Spleen (tissue), 11 donors: ENCODE measurements at regions not wholly inside any gene's neighbourhood (a gene's known extent, or its start where the extent isn't known, plus 50 kb on each side); places are given as distances from the start of the nearest gene placed in this dataset.

ENCODE experiments used
- DNase-seq: peaks from one replicate; pipeline ENCODE4 v3.0.0-alpha.2; 2020
- H3K27ac ChIP-seq, 8 donors: fragments of 200-600 bp; sonication (generic) in 7 of 8; 1 replicate in 4 of 8; 2 replicates in 4 of 8; pipeline versions ENCODE4 v1.5.0 to v1.8.0; 2016 to 2021; ENCODE audit warnings: inconsistent platforms in 4 of 8, mild to moderate bottlenecking in 4 of 8, moderate library complexity in 1 of 8
- H3K27me3 ChIP-seq, 7 donors: fragments of 200-600 bp; sonication (generic) in 6 of 7; replicated peaks in 1 of 7; 1 replicate in 4 of 7; 2 replicates in 3 of 7; pipeline versions ENCODE4 v1.5.0 to v1.8.0; 2016 to 2021; ENCODE audit warnings: inconsistent platforms in 3 of 7, mild to moderate bottlenecking in 1 of 7
- H3K36me3 ChIP-seq, 6 donors: fragments of 200-600 bp; sonication (generic) in 5 of 6; 1 replicate in 4 of 6; 2 replicates in 2 of 6; pipeline versions ENCODE4 v1.5.0 to v1.8.0; 2016 to 2021; ENCODE audit warnings: inconsistent platforms in 2 of 6
- H3K4me1 ChIP-seq, 6 donors: fragments of 200-600 bp; sonication (generic) in 5 of 6; 1 replicate in 3 of 6; 2 replicates in 3 of 6; pipeline versions ENCODE4 v1.5.0 to v1.8.0; 2016 to 2021; ENCODE audit warnings: inconsistent platforms in 3 of 6
- H3K4me3 ChIP-seq, 8 donors: fragments of 200-600 bp; sonication (generic) in 7 of 8; 1 replicate in 4 of 8; 2 replicates in 4 of 8; pipeline versions ENCODE4 v1.5.0 to v1.8.0; 2016 to 2021; ENCODE audit warnings: inconsistent platforms in 4 of 8, mild to moderate bottlenecking in 4 of 8, moderate library complexity in 2 of 8
- H3K9me3 ChIP-seq, 8 donors: fragments of 200-600 bp; sonication (generic) in 7 of 8; 1 replicate in 4 of 8; 2 replicates in 4 of 8; pipeline versions ENCODE4 v1.5.0 to v1.8.0; 2016 to 2021; ENCODE audit warnings: inconsistent platforms in 4 of 8
- POLR2A ChIP-seq, 3 donors: fragments of 450-650 bp; IDR thresholded peaks; one replicate each; pipeline ENCODE4 v1.5.1; 2017; ENCODE audit warnings: antibody characterized with exemption in 3 of 3, mild to moderate bottlenecking in 1 of 3
- POLR2AphosphoS5 ChIP-seq, 3 donors: sonication (generic); formaldehyde crosslinking; IDR thresholded peaks; one replicate each; pipeline ENCODE4 v1.5.1; 2017; ENCODE audit warnings: antibody characterized with exemption in 3 of 3
- WGBS, 5 donors: extraction: QIAGEN DNeasy Blood & Tissue Kit in 3 of 5; methylation state at CpG; one replicate each; pipeline versions ENCODE4 v1.1.5 to v1.1.7; 2013 to 2018; 5-methylcytosine and 5-hydroxymethylcytosine counted together
- intact Hi-C: fragments of 100-400 bp; cut with DNase I; formaldehyde crosslinking; loops from one replicate; pipeline ENCODE4 v1.15.0; 2023; ENCODE audit warnings: low total_unique reads
- TF ChIP-seq, protein P1 (sequence below), 11 experiments: fragments of 200-600 bp in 7 of 11; fragments of 450-650 bp in 4 of 11; sonication (generic) in 4 of 11; IDR thresholded peaks in 8 of 11; conservative IDR thresholded peaks in 3 of 11; 1 replicate in 7 of 11; 2 replicates in 4 of 11; pipeline versions ENCODE4 v1.4.0 to v1.8.0; 2016 to 2021; ENCODE audit warnings: antibody characterized with exemption in 11 of 11, inconsistent platforms in 4 of 11, mild to moderate bottlenecking in 1 of 11
- donor health status: healthy with polysubstance abuse.
- donor health status: DM: no; HTN: no; CAD: no; lungs with moderate emphysema.
- donor health status: DM: no; HTN: no; CAD: no.
- donor health status: Bipolar disorder and iron deficiency.
- donor health status: healthy.
- donor health status: DM: no; HTN: no; CAD: no.
- donor health status: DM: yes; HTN: yes; CAD: no.

DNA sequence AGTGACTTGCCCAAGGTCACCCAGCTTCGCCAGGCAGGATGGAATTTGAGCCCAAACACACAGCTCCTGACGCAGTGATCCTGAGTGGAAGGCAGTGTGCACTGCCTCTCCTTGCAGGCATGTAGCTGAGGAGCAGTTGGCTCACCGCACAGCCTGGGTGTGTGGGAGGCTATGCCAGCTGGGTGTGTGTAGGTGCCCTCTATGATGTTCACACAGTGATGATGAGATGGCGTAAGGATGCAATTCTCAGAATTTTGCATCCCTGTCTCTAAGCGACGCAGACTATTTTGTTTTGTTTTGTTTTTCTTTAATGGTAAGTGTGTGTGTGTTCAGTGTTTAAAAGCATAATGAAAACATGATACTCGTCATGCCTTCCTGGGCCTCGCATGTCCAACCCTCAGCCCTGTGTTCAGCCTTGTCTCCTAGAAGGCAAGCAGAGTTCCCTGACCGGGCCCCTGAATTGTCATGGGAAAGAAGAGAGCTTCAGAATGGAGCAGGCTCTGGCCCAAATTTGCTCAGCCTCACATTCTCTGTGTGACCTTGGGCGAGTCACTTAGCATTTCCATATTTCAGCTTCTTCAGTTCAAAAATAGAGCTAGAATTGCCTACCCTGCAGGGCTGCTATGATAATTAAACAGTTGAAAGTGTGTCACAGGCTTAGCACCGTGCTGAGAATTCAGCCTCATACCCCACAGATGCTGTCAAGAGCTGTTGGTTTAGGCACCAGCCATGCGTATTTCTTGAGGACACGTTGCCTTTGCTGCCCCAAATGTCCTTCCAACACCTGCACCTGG is 603.6 kb upstream of the RAB6C start:
- WGBS, 5 donors = 84 to 91% (median 85%) methylated on average over 13 of the region's 13 CpGs

DNA sequence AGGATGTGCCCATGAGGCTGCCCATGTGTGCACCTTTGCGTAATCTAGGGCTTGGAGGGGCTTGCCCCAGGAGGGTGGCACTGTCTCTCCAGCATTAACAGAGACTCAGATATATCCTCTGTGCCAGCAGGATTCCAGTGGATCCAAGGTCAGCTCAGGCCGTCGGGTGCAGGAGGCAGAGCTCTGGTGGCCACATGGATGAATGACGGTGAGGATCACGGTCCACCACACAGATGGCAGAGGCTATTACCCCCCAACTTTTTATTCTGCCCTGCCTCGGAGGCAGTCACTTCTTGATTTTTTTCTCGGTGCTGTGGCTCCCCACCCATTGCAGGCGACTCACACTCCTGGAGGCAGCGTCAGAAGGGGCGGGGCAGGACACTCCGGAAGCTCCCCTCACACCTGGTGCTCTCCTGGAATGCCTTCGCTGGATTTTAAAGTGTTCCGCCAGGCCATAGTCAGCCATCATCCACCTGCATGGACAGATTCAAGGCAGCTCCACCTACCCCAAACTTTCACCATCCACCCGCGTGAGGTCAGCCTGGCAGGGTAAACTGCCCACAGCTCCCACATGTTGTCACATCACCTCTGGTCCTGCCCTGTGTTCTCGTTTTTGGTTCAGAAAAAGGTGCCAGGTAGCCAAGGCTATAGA is 602.9 kb upstream of the RAB6C start:
- peaks cover 0 to 8% (median 5%) of the 10 kb centered on the region in 8 donors for H3K9me3 ChIP-seq
- H3K27me3 ChIP-seq = no peaks in the 10 kb centered on the region
- DNase-seq = no peak
- H3K27ac ChIP-seq = no peak overlapping the region
- intact Hi-C loops = no loop called here
- TF ChIP-seq, protein P1, sequence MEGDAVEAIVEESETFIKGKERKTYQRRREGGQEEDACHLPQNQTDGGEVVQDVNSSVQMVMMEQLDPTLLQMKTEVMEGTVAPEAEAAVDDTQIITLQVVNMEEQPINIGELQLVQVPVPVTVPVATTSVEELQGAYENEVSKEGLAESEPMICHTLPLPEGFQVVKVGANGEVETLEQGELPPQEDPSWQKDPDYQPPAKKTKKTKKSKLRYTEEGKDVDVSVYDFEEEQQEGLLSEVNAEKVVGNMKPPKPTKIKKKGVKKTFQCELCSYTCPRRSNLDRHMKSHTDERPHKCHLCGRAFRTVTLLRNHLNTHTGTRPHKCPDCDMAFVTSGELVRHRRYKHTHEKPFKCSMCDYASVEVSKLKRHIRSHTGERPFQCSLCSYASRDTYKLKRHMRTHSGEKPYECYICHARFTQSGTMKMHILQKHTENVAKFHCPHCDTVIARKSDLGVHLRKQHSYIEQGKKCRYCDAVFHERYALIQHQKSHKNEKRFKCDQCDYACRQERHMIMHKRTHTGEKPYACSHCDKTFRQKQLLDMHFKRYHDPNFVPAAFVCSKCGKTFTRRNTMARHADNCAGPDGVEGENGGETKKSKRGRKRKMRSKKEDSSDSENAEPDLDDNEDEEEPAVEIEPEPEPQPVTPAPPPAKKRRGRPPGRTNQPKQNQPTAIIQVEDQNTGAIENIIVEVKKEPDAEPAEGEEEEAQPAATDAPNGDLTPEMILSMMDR (IDR thresholded peaks at IDR 0.05 in 8 of 11, conservative IDR thresholded peaks at IDR 0.05 in 3 of 11) = no peak
- TF ChIP-seq POLR2A (IDR thresholded peaks at IDR 0.05) = no peak
- TF ChIP-seq POLR2AphosphoS5 (IDR thresholded peaks at IDR 0.05) = no peak
- H3K36me3 ChIP-seq = no peaks in the 10 kb centered on the region
- WGBS, 5 donors = 76 to 86% (median 82%) methylated on average over 15 to 16 of the region's 16 CpGs
- H3K4me3 ChIP-seq = no peak overlapping the region
- H3K4me1 ChIP-seq = no peaks in the 10 kb centered on the region

More for the DNA sequence above, 603.6 kb upstream of the RAB6C start:
- intact Hi-C loops = no loop called here
- H3K9me3 ChIP-seq = peaks cover 0 to under 1% (median 0%) of the 10 kb centered on the region in 8 donors
- no peak overlapping the region for H3K4me3 ChIP-seq
- DNase-seq = no peak
- no peak for TF ChIP-seq POLR2A (IDR thresholded peaks at IDR 0.05)
- TF ChIP-seq, protein P1 (IDR thresholded peaks at IDR 0.05 in 8 of 11, conservative IDR thresholded peaks at IDR 0.05 in 3 of 11) = no peak
- no peaks in the 10 kb centered on the region for H3K4me1 ChIP-seq
- H3K27me3 ChIP-seq = no peaks in the 10 kb centered on the region
- H3K36me3 ChIP-seq = no peaks in the 10 kb centered on the region
- H3K27ac ChIP-seq = no peak overlapping the region

DNA sequence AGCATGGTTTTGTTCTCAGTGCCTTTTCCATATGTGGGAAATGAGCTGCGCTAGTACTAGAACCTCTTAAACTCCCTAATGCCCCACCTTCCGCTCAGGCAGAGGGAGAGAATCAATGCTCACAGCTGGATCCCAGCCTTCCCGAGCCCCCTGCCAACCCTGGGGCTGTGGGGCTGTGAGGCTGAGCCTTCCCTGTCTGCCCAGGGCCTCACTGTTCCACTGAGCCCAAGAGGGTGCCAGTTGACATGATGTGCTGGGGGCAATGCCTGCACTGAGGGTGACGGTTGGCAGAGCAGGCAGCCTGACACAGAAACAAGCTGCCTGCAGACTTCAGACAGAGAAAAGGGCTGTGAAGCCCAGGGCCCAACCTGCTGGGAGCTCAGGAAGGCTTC is 602.4 kb upstream of the RAB6C start:
- no peaks in the 10 kb centered on the region for H3K36me3 ChIP-seq
- 75 to 91% (median 80%) methylated on average over 3 to 4 of the region's 4 CpGs for WGBS, 5 donors
- no peak for TF ChIP-seq POLR2A (IDR thresholded peaks at IDR 0.05)
- TF ChIP-seq, protein P1 (IDR thresholded peaks at IDR 0.05 in 8 of 11, conservative IDR thresholded peaks at IDR 0.05 in 3 of 11) = no peak
- no peak for TF ChIP-seq POLR2AphosphoS5 (IDR thresholded peaks at IDR 0.05)
- H3K27me3 ChIP-seq = no peaks in the 10 kb centered on the region
- H3K4me3 ChIP-seq = no peak overlapping the region
- H3K27ac ChIP-seq = no peak overlapping the region
- H3K9me3 ChIP-seq = peaks cover 0 to 13% (median 10%) of the 10 kb centered on the region in 8 donors
- no peaks in the 10 kb centered on the region for H3K4me1 ChIP-seq
- DNase-seq = no peak
- intact Hi-C loops = no loop called here

DNA sequence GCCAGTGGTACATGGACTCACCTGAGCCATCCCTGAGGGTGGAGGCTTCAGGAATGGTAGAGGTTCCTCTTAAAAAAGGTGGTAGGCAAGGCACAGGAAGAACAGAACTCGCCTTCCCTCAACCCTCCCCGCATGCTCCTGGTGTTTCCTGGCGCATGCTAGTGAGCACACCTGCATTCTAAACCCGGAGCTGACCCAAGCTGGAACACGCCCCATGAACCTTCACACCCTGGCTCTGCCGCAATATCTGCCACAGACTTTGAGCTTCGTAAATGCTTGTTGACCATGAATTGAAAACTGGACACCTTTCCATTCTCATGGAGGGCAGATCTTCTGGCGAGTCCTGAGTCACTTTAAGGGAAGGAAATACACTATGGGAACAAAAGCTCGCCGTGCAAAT is 601.3 kb upstream of the RAB6C start:
- Histone ChIP-seq H3K36me3 (no peaks in the 10 kb centered on the region), H3K27me3 (no peaks in the 10 kb centered on the region), H3K27ac (no peak overlapping the region), H3K4me1 (no peaks in the 10 kb centered on the region), H3K9me3 (peaks cover 0 to 17% (median 11%) of the 10 kb centered on the region in 8 donors), H3K4me3 (no peak overlapping the region)
- intact Hi-C loops = no loop called here
- WGBS, 5 donors = 81 to 87% (median 84%) methylated on average over 10 of the region's 10 CpGs
- no peak for DNase-seq
- TF ChIP-seq, protein P1 (IDR thresholded peaks at IDR 0.05 in 8 of 11, conservative IDR thresholded peaks at IDR 0.05 in 3 of 11) = no peak
- no peak for TF ChIP-seq POLR2AphosphoS5 (IDR thresholded peaks at IDR 0.05)
- no peak for TF ChIP-seq POLR2A (IDR thresholded peaks at IDR 0.05)
